ENCODE measurements at regions not wholly inside any gene's neighbourhood (a gene's known extent, or its start where the extent isn't known, plus 50 kb on each side); places are given as distances from the start of the nearest gene placed in this dataset.

- TF ChIP-seq EP300 (IDR thresholded peaks at IDR 0.05), result no peak
- TF ChIP-seq, protein P1, sequence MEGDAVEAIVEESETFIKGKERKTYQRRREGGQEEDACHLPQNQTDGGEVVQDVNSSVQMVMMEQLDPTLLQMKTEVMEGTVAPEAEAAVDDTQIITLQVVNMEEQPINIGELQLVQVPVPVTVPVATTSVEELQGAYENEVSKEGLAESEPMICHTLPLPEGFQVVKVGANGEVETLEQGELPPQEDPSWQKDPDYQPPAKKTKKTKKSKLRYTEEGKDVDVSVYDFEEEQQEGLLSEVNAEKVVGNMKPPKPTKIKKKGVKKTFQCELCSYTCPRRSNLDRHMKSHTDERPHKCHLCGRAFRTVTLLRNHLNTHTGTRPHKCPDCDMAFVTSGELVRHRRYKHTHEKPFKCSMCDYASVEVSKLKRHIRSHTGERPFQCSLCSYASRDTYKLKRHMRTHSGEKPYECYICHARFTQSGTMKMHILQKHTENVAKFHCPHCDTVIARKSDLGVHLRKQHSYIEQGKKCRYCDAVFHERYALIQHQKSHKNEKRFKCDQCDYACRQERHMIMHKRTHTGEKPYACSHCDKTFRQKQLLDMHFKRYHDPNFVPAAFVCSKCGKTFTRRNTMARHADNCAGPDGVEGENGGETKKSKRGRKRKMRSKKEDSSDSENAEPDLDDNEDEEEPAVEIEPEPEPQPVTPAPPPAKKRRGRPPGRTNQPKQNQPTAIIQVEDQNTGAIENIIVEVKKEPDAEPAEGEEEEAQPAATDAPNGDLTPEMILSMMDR (IDR thresholded peaks at IDR 0.05), result no peak
- TF ChIP-seq SMC3 (IDR thresholded peaks at IDR 0.05), result no peak
- TF ChIP-seq CEBPB (IDR thresholded peaks at IDR 0.05), result no peak
These were observed 526.2 kb downstream of the UQCRFS1 start for GRCh38 chr19:28686756-28687155.

All from A549 (cell line).